ENCODE measurements at regions not wholly inside any gene's neighbourhood (a gene's known extent, or its start where the extent isn't known, plus 50 kb on each side); places are given as distances from the start of the nearest gene placed in this dataset.

DNA sequence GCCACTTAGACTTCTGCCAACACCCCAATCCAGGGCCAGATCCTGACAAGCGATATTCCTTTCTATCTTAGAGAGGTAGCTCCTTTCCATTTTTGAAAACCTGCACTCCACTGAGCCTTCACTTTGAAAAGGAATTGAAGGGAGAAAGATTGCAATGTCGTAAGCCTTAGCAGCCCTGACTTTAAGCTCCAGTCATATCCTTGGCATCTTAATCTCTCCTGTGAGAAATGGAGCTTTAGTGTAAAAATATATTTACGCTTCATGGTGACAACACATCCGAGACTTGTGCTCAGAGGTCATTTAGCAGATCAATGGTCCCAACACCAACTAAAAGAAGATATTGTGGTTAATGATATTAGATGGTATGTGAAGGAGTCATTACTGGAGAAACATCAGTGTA, 235.8 kb upstream of the MEX3C start:
- TF ChIP-seq EZH2 (IDR thresholded peaks at IDR 0.05) = no peak
- TF ChIP-seq POLR2AphosphoS5 (IDR thresholded peaks at IDR 0.05; ENCODE audit: borderline replicate concordance, low read depth, low read length) = no peak
- no peak for TF ChIP-seq FOXP2 (optimal IDR thresholded peaks at IDR 0.05; ENCODE audit: control extremely low read depth, extremely low read length, insufficient read depth)
